Endothelial cell (in vitro differentiated cells): ENCODE measurements at regions not wholly inside any gene's neighbourhood (a gene's known extent, or its start where the extent isn't known, plus 50 kb on each side); places are given as distances from the start of the nearest gene placed in this dataset.

Experiments
- DNase-seq: peaks from one replicate; pipeline ENCODE4 v3.0.0; 2021; ENCODE audit warnings: low spot score
- H3K27ac Mint-ChIP-seq: one replicate; pipeline ENCODE4 v1.8.0; 2021; ENCODE audit warnings: mixed read lengths, inconsistent platforms; ENCODE audit not compliant: unreplicated experiment
- H3K27me3 Mint-ChIP-seq: one replicate; pipeline ENCODE4 v1.8.0; 2021; ENCODE audit warnings: mild to moderate bottlenecking, moderate library complexity, mixed read lengths, inconsistent platforms; ENCODE audit not compliant: unreplicated experiment
- H3K36me3 Mint-ChIP-seq: one replicate; pipeline ENCODE4 v1.8.0; 2021; ENCODE audit warnings: mild to moderate bottlenecking, low read depth, mixed read lengths, inconsistent platforms; ENCODE audit not compliant: unreplicated experiment
- H3K4me1 Mint-ChIP-seq: one replicate; pipeline ENCODE4 v1.8.0; 2021; ENCODE audit warnings: mild to moderate bottlenecking, mixed read lengths, inconsistent platforms; ENCODE audit not compliant: unreplicated experiment
- H3K4me3 Mint-ChIP-seq: one replicate; pipeline ENCODE4 v1.8.0; 2021; ENCODE audit warnings: mild to moderate bottlenecking, mixed read lengths, inconsistent platforms; ENCODE audit not compliant: unreplicated experiment
- H3K9me3 Mint-ChIP-seq: one replicate; pipeline ENCODE4 v1.8.0; 2021; ENCODE audit warnings: mixed read lengths, inconsistent platforms; ENCODE audit not compliant: unreplicated experiment
- TF ChIP-seq, protein P1 (sequence below): fragments of 200-600 bp; sonication (generic); IDR thresholded peaks from one replicate; pipeline ENCODE4 v1.5.0; 2021; ENCODE audit warnings: antibody characterized with exemption; ENCODE audit not compliant: unreplicated experiment

DNA sequence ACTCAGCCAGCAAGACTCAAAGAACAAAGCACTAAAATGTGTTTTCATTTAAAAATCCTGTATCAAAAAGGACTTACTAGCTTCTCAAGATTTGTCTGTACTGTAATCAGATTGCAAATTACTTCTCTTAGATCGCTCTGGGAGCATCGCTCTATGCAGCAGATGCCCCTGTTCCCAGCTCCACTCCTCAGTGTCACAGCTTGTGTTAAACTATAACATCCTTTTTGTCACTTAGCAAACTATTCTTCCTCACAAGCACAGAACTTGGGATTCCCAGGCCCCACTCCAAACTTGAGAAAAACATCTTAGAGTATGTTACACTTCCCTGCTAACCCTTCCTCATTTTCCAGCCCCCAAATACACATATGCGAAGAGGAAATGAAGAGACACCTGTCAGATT is 85.1 kb upstream of the CHRM3 start:
- no peak for DNase-seq
- peaks cover 14% of the 10 kb centered on the region for H3K4me1 Mint-ChIP-seq
- TF ChIP-seq, protein P1, sequence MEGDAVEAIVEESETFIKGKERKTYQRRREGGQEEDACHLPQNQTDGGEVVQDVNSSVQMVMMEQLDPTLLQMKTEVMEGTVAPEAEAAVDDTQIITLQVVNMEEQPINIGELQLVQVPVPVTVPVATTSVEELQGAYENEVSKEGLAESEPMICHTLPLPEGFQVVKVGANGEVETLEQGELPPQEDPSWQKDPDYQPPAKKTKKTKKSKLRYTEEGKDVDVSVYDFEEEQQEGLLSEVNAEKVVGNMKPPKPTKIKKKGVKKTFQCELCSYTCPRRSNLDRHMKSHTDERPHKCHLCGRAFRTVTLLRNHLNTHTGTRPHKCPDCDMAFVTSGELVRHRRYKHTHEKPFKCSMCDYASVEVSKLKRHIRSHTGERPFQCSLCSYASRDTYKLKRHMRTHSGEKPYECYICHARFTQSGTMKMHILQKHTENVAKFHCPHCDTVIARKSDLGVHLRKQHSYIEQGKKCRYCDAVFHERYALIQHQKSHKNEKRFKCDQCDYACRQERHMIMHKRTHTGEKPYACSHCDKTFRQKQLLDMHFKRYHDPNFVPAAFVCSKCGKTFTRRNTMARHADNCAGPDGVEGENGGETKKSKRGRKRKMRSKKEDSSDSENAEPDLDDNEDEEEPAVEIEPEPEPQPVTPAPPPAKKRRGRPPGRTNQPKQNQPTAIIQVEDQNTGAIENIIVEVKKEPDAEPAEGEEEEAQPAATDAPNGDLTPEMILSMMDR = no peak
- no peak overlapping the region for H3K4me3 Mint-ChIP-seq
- no peak overlapping the region for H3K27ac Mint-ChIP-seq
- no peaks in the 10 kb centered on the region for H3K36me3 Mint-ChIP-seq
- no peaks in the 10 kb centered on the region for H3K27me3 Mint-ChIP-seq
- H3K9me3 Mint-ChIP-seq = no peaks in the 10 kb centered on the region

DNA sequence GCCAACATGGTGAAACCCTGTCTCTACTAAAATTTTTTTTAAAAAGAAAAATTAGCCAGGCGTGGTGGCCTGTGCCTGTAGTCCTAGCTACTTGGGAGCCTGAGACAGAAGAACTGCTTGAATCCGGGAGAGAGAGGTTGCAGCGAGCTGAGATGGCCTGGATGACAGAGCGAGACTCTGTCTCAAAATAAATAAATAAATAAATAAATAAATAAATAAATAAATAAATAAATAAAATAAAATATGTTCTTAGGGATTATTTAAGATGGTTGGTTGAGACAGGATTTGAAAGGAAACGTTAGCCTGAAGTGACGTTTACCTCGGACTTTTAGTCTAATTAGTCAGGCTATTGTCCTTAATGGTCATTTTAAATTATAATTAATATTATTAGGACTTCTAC is 88.5 kb upstream of the CHRM3 start:
- DNase-seq = no peak
- TF ChIP-seq, protein P1 = no peak
- Mint-ChIP-seq H3K27me3 (peaks cover 1% of the 10 kb centered on the region), H3K27ac (no peak overlapping the region), H3K9me3 (no peaks in the 10 kb centered on the region), H3K4me1 (peaks cover 14% of the 10 kb centered on the region), H3K36me3 (no peaks in the 10 kb centered on the region), H3K4me3 (no peak overlapping the region)

DNA sequence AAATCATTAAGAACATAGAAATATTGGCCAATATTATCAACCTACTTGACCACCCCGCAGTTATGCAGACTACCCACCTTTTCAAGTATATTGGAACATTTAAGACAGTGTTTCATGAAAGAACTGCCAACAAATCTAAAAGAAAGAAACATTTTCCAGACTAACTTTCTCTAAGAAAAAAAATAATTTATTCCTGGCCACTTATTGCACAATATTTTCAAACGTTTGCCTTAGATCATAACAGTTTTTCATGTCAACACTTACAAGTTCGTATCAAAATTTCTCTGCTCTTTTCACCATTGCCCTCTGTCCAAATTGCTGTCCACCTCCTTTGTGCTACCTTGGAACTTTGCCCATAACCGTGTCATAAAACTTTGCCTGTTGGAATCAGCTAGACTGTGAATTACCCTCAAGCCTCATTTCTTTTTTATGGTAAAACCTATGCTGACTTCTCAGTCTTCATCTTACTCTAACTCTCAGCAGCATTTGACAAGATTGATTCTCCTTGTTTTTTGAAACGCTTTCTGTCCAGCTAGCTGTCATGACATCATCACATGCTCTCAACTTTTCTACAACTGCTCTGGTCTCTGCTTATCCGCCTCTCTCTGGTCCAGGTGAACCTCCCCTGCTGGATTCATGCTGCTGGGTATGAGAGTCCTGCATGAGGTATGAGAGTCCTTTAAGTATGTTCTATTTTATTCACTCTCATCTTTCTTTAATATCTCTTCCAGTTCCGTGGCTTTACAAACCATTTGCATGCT is 92.8 kb upstream of the CHRM3 start:
- H3K9me3 Mint-ChIP-seq = peaks cover 5% of the 10 kb centered on the region
- peaks cover 19% of the 10 kb centered on the region for H3K4me1 Mint-ChIP-seq
- no peak for DNase-seq
- no peak overlapping the region for H3K27ac Mint-ChIP-seq
- TF ChIP-seq, protein P1 = no peak
- H3K27me3 Mint-ChIP-seq = peaks cover 1% of the 10 kb centered on the region
- H3K4me3 Mint-ChIP-seq = no peak overlapping the region
- H3K36me3 Mint-ChIP-seq = no peaks in the 10 kb centered on the region

DNA sequence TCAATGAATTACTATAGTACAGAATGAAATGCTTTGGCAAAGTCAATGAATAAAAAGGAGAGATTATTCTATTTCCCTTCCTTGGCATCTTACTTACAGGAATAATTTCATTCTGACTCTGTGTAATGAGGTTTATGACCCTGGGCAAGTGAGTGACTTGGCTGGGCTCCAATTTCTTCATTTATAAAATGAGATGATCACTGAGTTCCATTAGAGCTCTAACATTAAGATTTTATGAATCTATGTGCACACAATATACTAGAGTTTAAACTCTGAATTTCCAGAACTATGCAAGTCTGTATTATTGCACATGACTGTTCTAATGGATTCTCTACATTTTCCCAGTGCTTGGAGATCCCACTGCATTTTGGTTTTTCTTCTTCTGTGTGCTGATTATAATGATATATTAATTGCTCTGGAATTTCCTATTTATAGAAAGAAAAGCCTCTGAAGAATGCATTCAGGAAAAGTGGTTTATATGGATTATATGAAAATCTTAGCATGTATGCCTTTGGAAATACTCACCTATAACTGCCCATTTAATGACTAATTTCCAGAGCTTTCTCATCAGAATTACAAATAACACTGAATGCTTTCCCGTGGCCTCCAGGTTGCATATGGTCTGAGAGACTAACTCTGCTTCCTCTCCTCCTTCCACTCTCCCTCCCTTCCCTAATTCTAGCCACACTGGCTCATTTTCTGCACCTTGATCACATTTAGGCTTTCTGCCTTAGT is 97.4 kb upstream of the CHRM3 start:
- H3K4me3 Mint-ChIP-seq = no peak overlapping the region
- H3K36me3 Mint-ChIP-seq = no peaks in the 10 kb centered on the region
- no peak for DNase-seq
- peaks cover 25% of the 10 kb centered on the region for H3K4me1 Mint-ChIP-seq
- H3K27me3 Mint-ChIP-seq = peaks cover 1% of the 10 kb centered on the region
- TF ChIP-seq, protein P1 = no peak
- peaks cover 10% of the 10 kb centered on the region for H3K9me3 Mint-ChIP-seq
- no peak overlapping the region for H3K27ac Mint-ChIP-seq

DNA sequence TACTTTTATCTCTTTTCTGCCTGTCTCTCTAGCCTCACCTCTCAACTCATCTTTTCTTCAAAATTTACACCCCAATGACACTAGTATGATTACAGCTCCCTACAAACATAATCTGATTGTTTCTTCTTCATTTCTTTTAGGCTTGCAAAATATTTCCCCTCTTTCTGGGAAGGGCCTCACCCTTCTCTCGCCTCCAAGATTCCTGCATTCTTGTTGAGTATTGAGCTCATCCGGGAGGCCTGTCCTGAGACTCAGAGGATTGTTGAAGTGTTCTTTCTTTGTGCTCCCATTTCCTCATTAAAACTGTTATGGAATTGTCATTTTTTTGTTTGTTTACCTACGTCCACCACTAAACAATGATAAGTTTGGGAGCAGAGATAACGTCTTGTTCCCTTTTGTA is 99.1 kb upstream of the CHRM3 start:
- Mint-ChIP-seq H3K27me3 (no peaks in the 10 kb centered on the region), H3K4me3 (no peak overlapping the region), H3K4me1 (peaks cover 25% of the 10 kb centered on the region), H3K9me3 (peaks cover 10% of the 10 kb centered on the region), H3K36me3 (no peaks in the 10 kb centered on the region), H3K27ac (peak overlapping the region; percentile 78)
- TF ChIP-seq, protein P1 = no peak
- no peak for DNase-seq
